ENCODE measurements at regions not wholly inside any gene's neighbourhood (a gene's known extent, or its start where the extent isn't known, plus 50 kb on each side); places are given as distances from the start of the nearest gene placed in this dataset.

- no peaks in the 10 kb centered on the region for H4K20me1 ChIP-seq (ENCODE audit: insufficient read depth, low read length)
- no peak overlapping the region for H3K9ac ChIP-seq (ENCODE audit: low read length)
- no peak overlapping the region for H2AFZ ChIP-seq (ENCODE audit: low read depth, low read length)
- no peak overlapping the region for H3K4me2 ChIP-seq (ENCODE audit: low read length)
- H3K4me1 ChIP-seq (ENCODE audit: low read length), result no peaks in the 10 kb centered on the region
- no peaks in the 10 kb centered on the region for H3K36me3 ChIP-seq (replicated peaks; ENCODE audit: low read depth, low read length)
- H3K4me3 ChIP-seq (ENCODE audit: low read length), result no peak overlapping the region
- no peaks in the 10 kb centered on the region for H3K27me3 ChIP-seq (ENCODE audit: low read depth, low read length)
- H3K9me3 ChIP-seq (ENCODE audit: insufficient read depth, low read length), result no peaks in the 10 kb centered on the region
- H3K27ac ChIP-seq (ENCODE audit: low read length), result no peak overlapping the region
- TF ChIP-seq EZH2phosphoT487 (IDR thresholded peaks at IDR 0.05; ENCODE audit: low read depth), result no peak
- TF ChIP-seq CTCF (IDR thresholded peaks at IDR 0.05; ENCODE audit: low read depth, low read length), result no peak
- H3K79me2 ChIP-seq (ENCODE audit: low read length), result no peaks in the 10 kb centered on the region
These were observed 493.8 kb upstream of the MANEA start for GRCh38 chr6:95083506-95083905.

DNA sequence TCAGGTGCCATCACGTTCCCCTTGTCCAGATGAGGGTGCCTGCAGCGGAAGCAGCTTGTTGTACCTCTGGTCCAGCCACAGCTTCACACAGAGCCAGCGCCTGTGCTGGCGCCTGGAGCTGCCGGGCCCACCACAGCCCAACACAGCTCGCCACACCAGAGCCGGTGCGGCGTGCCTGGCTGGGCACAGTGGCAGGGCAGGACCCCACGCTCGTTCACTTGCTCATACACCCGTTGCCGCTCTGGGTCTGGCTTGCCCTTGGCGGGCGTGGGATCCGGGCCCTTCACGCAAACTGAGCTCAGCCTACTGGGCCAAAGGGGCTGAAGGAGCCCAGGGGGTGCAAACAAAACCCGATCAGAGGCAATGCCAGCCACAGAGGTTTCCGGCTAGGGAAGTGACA, 492.5 kb upstream of the MANEA start:
- Histone ChIP-seq H3K9ac (ENCODE audit: low read length) (no peak overlapping the region), H4K20me1 (ENCODE audit: insufficient read depth, low read length) (no peaks in the 10 kb centered on the region), H3K4me3 (ENCODE audit: low read length) (no peak overlapping the region), H3K27me3 (ENCODE audit: low read depth, low read length) (no peaks in the 10 kb centered on the region), H3K27ac (ENCODE audit: low read length) (no peak overlapping the region), H3K9me3 (ENCODE audit: insufficient read depth, low read length) (no peaks in the 10 kb centered on the region), H3K79me2 (ENCODE audit: low read length) (no peaks in the 10 kb centered on the region), H2AFZ (ENCODE audit: low read depth, low read length) (no peak overlapping the region), H3K4me2 (ENCODE audit: low read length) (no peak overlapping the region), H3K4me1 (ENCODE audit: low read length) (no peaks in the 10 kb centered on the region), H3K36me3 (replicated peaks; ENCODE audit: low read depth, low read length) (no peaks in the 10 kb centered on the region)
- no peak for TF ChIP-seq CTCF (IDR thresholded peaks at IDR 0.05; ENCODE audit: low read depth, low read length)
- TF ChIP-seq EZH2phosphoT487 (IDR thresholded peaks at IDR 0.05; ENCODE audit: low read depth), result no peak

- Histone ChIP-seq H3K4me1 (ENCODE audit: low read length) (0 out of 2 replicates have a peak, but pooled peaks cover 2% of the 10 kb centered on the region), H3K9ac (ENCODE audit: low read length) (no peak overlapping the region), H3K4me2 (ENCODE audit: low read length) (no peak overlapping the region), H4K20me1 (ENCODE audit: insufficient read depth, low read length) (no peaks in the 10 kb centered on the region), H3K36me3 (replicated peaks; ENCODE audit: low read depth, low read length) (no peaks in the 10 kb centered on the region), H3K79me2 (ENCODE audit: low read length) (no peaks in the 10 kb centered on the region), H3K27ac (ENCODE audit: low read length) (no peak overlapping the region), H3K9me3 (ENCODE audit: insufficient read depth, low read length) (no peaks in the 10 kb centered on the region), H3K27me3 (ENCODE audit: low read depth, low read length) (no peaks in the 10 kb centered on the region), H2AFZ (ENCODE audit: low read depth, low read length) (no peak overlapping the region), H3K4me3 (ENCODE audit: low read length) (no peak overlapping the region)
- no peak for TF ChIP-seq CTCF (IDR thresholded peaks at IDR 0.05; ENCODE audit: low read depth, low read length)
- no peak for TF ChIP-seq EZH2phosphoT487 (IDR thresholded peaks at IDR 0.05; ENCODE audit: low read depth)
These were observed 489.8 kb upstream of the MANEA start for GRCh38 chr6:95087394-95088097.

DNA sequence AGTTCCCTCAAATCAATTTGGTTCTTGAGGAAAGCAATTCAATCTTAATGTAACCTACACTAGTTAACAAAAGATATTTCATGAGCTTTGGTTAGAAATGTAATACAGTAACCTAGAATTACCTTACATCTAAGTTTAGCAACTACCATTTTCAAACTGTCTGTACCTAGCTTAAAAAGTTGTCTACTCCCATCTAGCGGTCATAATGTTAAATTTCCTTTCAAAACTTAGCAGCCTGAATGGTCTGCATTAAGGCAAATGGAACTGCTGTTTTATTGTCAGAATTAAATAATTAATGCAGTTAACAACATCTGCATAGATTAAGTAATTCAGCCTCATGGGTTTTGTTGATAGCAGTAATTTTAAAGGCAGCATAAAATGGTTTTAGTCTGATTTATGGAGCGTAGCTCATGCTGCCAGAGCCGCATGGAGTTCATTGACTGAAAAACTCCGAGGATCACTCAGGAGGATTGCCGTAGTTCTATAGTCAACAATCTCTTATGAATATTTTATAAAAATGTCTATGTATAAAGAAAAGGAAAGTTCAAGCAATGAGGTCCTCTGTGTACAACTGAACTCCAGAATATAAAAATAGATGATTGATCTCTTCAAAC, 485.4 kb upstream of the MANEA start:
- Histone ChIP-seq H4K20me1 (ENCODE audit: insufficient read depth, low read length) (no peaks in the 10 kb centered on the region), H3K79me2 (ENCODE audit: low read length) (no peaks in the 10 kb centered on the region), H3K4me2 (ENCODE audit: low read length) (no peak overlapping the region), H3K4me1 (ENCODE audit: low read length) (0 out of 2 replicates have a peak, but pooled peaks cover 4% of the 10 kb centered on the region), H3K9ac (ENCODE audit: low read length) (no peak overlapping the region), H3K27me3 (ENCODE audit: low read depth, low read length) (no peaks in the 10 kb centered on the region), H2AFZ (ENCODE audit: low read depth, low read length) (no peak overlapping the region), H3K4me3 (ENCODE audit: low read length) (no peak overlapping the region), H3K27ac (ENCODE audit: low read length) (no peak overlapping the region), H3K36me3 (replicated peaks; ENCODE audit: low read depth, low read length) (no peaks in the 10 kb centered on the region), H3K9me3 (ENCODE audit: insufficient read depth, low read length) (no peaks in the 10 kb centered on the region)
- no peak for TF ChIP-seq EZH2phosphoT487 (IDR thresholded peaks at IDR 0.05; ENCODE audit: low read depth)
- peak; percentile 58 for TF ChIP-seq CTCF (IDR thresholded peaks at IDR 0.05; ENCODE audit: low read depth, low read length)
